GM18909 (cell line): ENCODE measurements at regions not wholly inside any gene's neighbourhood (a gene's known extent, or its start where the extent isn't known, plus 50 kb on each side); places are given as distances from the start of the nearest gene placed in this dataset.
"Not testable (repeated sequence)": the region's sequence is repeated elsewhere in the genome, so short reads cannot be mapped to it uniquely, and the experiment has no call there.

ENCODE experiments used
- ATAC-seq: cut with Tn5 transposase; IDR thresholded peaks from one replicate; pipeline ENCODE4 v1.9.1; 2021; ENCODE audit warnings: mild to moderate bottlenecking; ENCODE audit not compliant: unreplicated experiment, poor library complexity

- ATAC-seq: no peak
Observed at GRCh38 chr21:17688912-17689874, 76.5 kb upstream of the BTG3 start.

GRCh38 chr21:17682924-17683323, 70.2 kb upstream of the BTG3 start:
- no peak for ATAC-seq

- peak; percentile 84 for ATAC-seq
Observed at GRCh38 chr21:17679002-17679600, 66.4 kb upstream of the BTG3 start.

GRCh38 chr21:17676930-17677329, 64.2 kb upstream of the BTG3 start:
- ATAC-seq: not testable (repeated sequence)

GRCh38 chr21:17674106-17674505, 61.4 kb upstream of the BTG3 start:
- no peak for ATAC-seq

- no peak for ATAC-seq
Observed at GRCh38 chr21:17673261-17674020, 60.7 kb upstream of the BTG3 start.

- ATAC-seq: no peak
Observed at GRCh38 chr21:17671733-17672132, 59.0 kb upstream of the BTG3 start.

GRCh38 chr21:17668479-17669140, 55.9 kb upstream of the BTG3 start:
- ATAC-seq: no peak

GRCh38 chr21:17667256-17667655, 54.6 kb upstream of the BTG3 start:
- ATAC-seq: no peak
